A172 (cell line): ENCODE measurements at regions not wholly inside any gene's neighbourhood (a gene's known extent, or its start where the extent isn't known, plus 50 kb on each side); places are given as distances from the start of the nearest gene placed in this dataset.

Experiments
- DNase-seq: peaks from one replicate; pipeline ENCODE4 v3.0.0-alpha.2; 2015; ENCODE audit warnings: low spot score

GRCh38 chr5:110356677-110357076 is 369.8 kb downstream of the TMEM232 start:
- peak; percentile 18 for DNase-seq

- no peak for DNase-seq
These were observed 367.2 kb downstream of the TMEM232 start for GRCh38 chr5:110359221-110359620.

- DNase-seq, result no peak
These were observed 365.0 kb downstream of the TMEM232 start for GRCh38 chr5:110361471-110361870.

- no peak for DNase-seq
These were observed 364.2 kb downstream of the TMEM232 start for GRCh38 chr5:110362261-110362660.

GRCh38 chr5:110366716-110367115 is 359.8 kb downstream of the TMEM232 start:
- DNase-seq, result no peak
